ENCODE measurements at regions not wholly inside any gene's neighbourhood (a gene's known extent, or its start where the extent isn't known, plus 50 kb on each side); places are given as distances from the start of the nearest gene placed in this dataset.

- TF ChIP-seq CTCF (IDR thresholded peaks at IDR 0.05): no peak
- no peak for TF ChIP-seq POLR2A (IDR thresholded peaks at IDR 0.05; ENCODE audit: low read depth)
Observed at GRCh38 chr5:97454015-97454414, 271.0 kb upstream of the RIOK2 start.
